Lung (tissue), 11 donors: ENCODE measurements at regions not wholly inside any gene's neighbourhood (a gene's known extent, or its start where the extent isn't known, plus 50 kb on each side); places are given as distances from the start of the nearest gene placed in this dataset.

ENCODE experiments used
- ATAC-seq: fragments of 200-7000 bp; cut with Tn5 transposase; one replicate; pipeline ENCODE4 v1.9.1; 2020; ENCODE audit warnings: moderate number of reproducible peaks; ENCODE audit not compliant: insufficient read depth, low FRiP score
- DNase-seq, 3 donors: peaks; one replicate each; pipeline ENCODE4 v3.0.0-alpha.2; 2013 to 2017
- H3K27ac ChIP-seq, 2 donors: one replicate each; pipeline ENCODE4 v1.5.1; 2013; ENCODE audit warnings: mild to moderate bottlenecking in 2 of 2, moderate library complexity in 2 of 2, control low read depth in 1 of 2, inconsistent platforms in 1 of 2, low read depth in 1 of 2, low read length in 1 of 2
- H3K27me3 ChIP-seq, 3 donors: one replicate each; pipeline ENCODE4 v1.5.1; 2013; ENCODE audit warnings: low read length in 2 of 3; ENCODE audit not compliant: control insufficient read depth in 3 of 3, insufficient read depth in 3 of 3
- H3K36me3 ChIP-seq, 4 donors: one replicate each; pipeline ENCODE4 v1.5.1; 2013; ENCODE audit warnings: low read length in 4 of 4, mild to moderate bottlenecking in 1 of 4, moderate library complexity in 1 of 4; ENCODE audit not compliant: control insufficient read depth in 4 of 4, insufficient read depth in 4 of 4
- H3K4me1 ChIP-seq, 5 donors: one replicate each; pipeline ENCODE4 v1.5.1; 2013; ENCODE audit warnings: low read length in 5 of 5, mild to moderate bottlenecking in 2 of 5, moderate library complexity in 1 of 5; ENCODE audit not compliant: control insufficient read depth in 5 of 5, insufficient read depth in 5 of 5
- H3K4me3 ChIP-seq: one replicate; pipeline ENCODE4 v1.5.1; 2013; ENCODE audit warnings: mild to moderate bottlenecking, control low read depth, moderate library complexity
- H3K9ac ChIP-seq, 2 donors: one replicate each; pipeline ENCODE4 v1.5.1; 2013; ENCODE audit warnings: low read length in 2 of 2, control low read depth in 1 of 2; ENCODE audit not compliant: insufficient read depth in 1 of 2
- H3K9me3 ChIP-seq, 4 donors: one replicate each; pipeline ENCODE4 v1.5.1; 2013; ENCODE audit warnings: low read length in 3 of 4, mild to moderate bottlenecking in 1 of 4, moderate library complexity in 1 of 4; ENCODE audit not compliant: control insufficient read depth in 4 of 4, insufficient read depth in 3 of 4
- CTCF ChIP-seq: IDR thresholded peaks from 2 replicates; pipeline ENCODE4 v1.5.1; 2012; ENCODE audit warnings: mild to moderate bottlenecking; ENCODE audit errors: control extremely low read depth, extremely low read depth
- WGBS, 2 donors: extraction: QIAGEN DNeasy Blood & Tissue Kit; methylation state at CpG; one replicate each; pipeline ENCODE4 v1.1.7; 2013; 5-methylcytosine and 5-hydroxymethylcytosine counted together
- donor health status: control.
- donor health status: control.
- donor health status: Bipolar disorder and iron deficiency.
- donor health status: healthy.
- donor health status: DM: yes; HTN: yes; CAD: no.

GRCh38 chr10:111156754-111157153 is 79.9 kb downstream of the ADRA2A start:
- no peak overlapping the region for H3K27ac ChIP-seq
- no peaks in the 10 kb centered on the region for H3K9me3 ChIP-seq
- no peak for TF ChIP-seq CTCF
- no peaks in the 10 kb centered on the region for H3K4me1 ChIP-seq
- DNase-seq (no peak), ATAC-seq (no peak)
- 83 to 88% methylated on average over 2 of the region's 2 CpGs for WGBS, 2 donors
- H3K27me3 ChIP-seq = no peaks in the 10 kb centered on the region
- no peaks in the 10 kb centered on the region for H3K36me3 ChIP-seq
- H3K9ac ChIP-seq = no peak overlapping the region
- no peak overlapping the region for H3K4me3 ChIP-seq

GRCh38 chr10:111158595-111158994 is 81.8 kb downstream of the ADRA2A start:
- no peak overlapping the region for H3K27ac ChIP-seq
- WGBS, 2 donors = 75 to 94% methylated on average over 3 of the region's 3 CpGs
- no peak overlapping the region for H3K9ac ChIP-seq
- no peaks in the 10 kb centered on the region for H3K9me3 ChIP-seq
- ATAC-seq (no peak), DNase-seq (no peak)
- no peak for TF ChIP-seq CTCF
- H3K36me3 ChIP-seq = no peaks in the 10 kb centered on the region
- H3K27me3 ChIP-seq = no peaks in the 10 kb centered on the region
- H3K4me3 ChIP-seq = no peak overlapping the region
- no peaks in the 10 kb centered on the region for H3K4me1 ChIP-seq

GRCh38 chr10:111161109-111161874 is 84.5 kb downstream of the ADRA2A start:
- 70 to 77% methylated on average over 7 of the region's 7 CpGs for WGBS, 2 donors
- DNase-seq = no peak
- no peak overlapping the region for H3K4me3 ChIP-seq
- H3K9ac ChIP-seq = no peak overlapping the region
- no peak for TF ChIP-seq CTCF
- H3K9me3 ChIP-seq = no peaks in the 10 kb centered on the region
- no peaks in the 10 kb centered on the region for H3K27me3 ChIP-seq
- no peaks in the 10 kb centered on the region for H3K4me1 ChIP-seq
- no peak overlapping the region for H3K27ac ChIP-seq
- no peaks in the 10 kb centered on the region for H3K36me3 ChIP-seq
- ATAC-seq = no peak

GRCh38 chr10:111171183-111171582 is 94.4 kb downstream of the ADRA2A start:
- Histone ChIP-seq H3K9ac (no peak overlapping the region), H3K27ac (no peak overlapping the region), H3K4me3 (no peak overlapping the region), H3K36me3 (no peaks in the 10 kb centered on the region), H3K27me3 (no peaks in the 10 kb centered on the region), H3K4me1 (no peaks in the 10 kb centered on the region), H3K9me3 (peaks cover 0 to 6% (median 0%) of the 10 kb centered on the region in 4 donors)
- no peak for TF ChIP-seq CTCF
- WGBS, 2 donors = 91 to 93% methylated on average over 1 of the region's 1 CpG
- DNase-seq (no peak), ATAC-seq (no peak)
